Stimulated activated CD8-positive, alpha-beta memory T cell treated with anti-CD3 and anti-CD28 coated beads, Interleukin-12 subunit alpha, Interleukin-12 subunit beta, amount 100 ng/mL, for 1 hour (primary cell): ENCODE measurements at regions not wholly inside any gene's neighbourhood (a gene's known extent, or its start where the extent isn't known, plus 50 kb on each side); places are given as distances from the start of the nearest gene placed in this dataset.

Experiments
- DNase-seq: peaks from one replicate; pipeline ENCODE4 v3.0.0-alpha.2; 2020; ENCODE audit warnings: low read depth

DNA sequence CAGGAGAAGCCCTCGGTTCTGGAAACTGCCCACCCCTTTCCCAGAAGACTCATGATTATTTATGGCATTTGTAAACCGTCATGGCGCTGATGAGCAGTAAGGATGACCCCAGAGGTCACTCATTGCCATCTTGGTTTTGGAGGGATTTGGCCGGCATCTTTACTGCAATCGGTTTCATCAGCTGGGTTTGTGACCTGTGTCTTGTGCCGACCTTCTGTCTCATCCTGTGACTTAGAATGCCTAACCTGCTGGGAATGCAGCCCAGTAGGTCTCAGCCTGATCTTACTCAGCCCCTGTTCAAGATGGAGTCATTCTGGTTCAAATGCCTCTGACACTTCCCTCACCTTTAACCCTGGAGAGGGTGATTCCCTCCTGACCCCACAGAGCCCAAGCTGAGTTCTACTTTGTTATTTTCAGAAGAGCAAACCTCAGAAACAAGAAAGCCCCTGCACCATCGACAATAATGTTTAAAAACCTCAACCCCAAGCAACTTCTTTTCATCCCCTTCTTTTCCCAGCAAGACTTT lies 105.5 kb upstream of the SFSWAP start:
- no peak for DNase-seq

DNA sequence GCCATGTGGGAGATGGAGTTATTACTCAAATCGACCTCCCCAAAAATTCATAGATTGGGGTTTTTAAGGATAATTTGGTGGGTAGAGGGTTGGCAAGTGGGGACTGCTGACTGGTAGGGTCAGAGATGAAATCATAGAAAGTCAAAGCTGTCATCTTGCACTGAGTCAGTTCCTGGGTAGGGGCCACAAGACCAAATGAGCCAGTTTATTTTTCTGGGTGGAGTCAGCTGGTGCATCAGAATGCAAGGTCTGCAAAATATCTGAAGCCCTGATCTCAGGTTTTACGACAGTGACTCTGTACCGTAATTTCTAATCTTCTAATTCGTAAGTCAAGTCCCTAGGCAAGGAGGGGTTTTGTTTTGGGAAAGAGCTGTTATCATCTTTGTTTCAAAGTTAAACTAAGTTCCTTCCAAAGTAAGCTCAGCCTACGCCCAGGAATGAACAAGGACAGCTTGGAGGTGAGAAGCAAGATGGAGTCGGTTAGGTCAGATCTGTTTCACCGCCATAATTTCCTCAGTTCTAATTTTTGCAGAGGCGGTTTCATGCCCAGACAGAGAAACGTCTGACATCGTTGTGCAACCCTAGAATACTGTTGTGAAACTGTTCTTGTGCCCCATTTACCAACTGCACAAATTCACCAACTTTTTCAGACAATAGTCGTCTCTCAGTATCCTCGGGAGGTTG lies 104.5 kb upstream of the SFSWAP start:
- no peak for DNase-seq

DNA sequence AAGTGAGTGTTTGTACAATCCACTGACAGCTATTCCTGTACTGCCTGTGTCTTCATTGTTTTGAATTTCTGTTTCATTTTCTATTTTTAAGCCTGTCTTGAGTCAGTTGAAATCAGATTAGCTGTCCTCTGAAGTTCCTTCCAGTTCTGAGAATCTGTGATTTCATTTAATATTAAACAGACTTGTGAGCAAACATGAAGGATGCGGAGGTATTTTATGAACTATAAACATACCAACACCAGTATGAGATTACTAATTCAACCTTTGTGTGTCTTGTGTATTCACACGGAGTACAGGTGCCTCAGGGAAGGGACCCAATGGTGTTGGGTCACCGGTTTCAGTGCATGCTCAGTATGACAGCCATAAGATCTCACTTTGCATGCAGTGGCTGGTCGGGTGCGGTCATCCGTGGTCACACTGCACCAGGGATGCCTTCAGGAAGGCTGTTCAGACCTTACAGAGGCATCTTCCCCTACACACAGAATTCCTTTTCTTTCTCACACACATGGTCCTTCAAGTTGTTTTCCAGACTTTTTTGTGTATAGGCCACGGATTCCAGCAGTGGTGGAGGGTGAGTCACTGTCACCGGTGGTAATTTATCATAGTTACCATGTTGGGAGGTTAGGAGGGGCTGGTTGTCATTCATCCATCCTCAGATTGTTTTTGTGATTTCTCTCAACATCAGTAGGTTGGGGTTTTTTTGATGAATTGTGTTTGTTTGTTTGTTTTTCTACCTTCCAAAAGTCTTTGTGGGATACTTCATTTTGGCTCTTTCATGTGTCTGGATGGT lies 103.0 kb upstream of the SFSWAP start:
- DNase-seq: no peak

DNA sequence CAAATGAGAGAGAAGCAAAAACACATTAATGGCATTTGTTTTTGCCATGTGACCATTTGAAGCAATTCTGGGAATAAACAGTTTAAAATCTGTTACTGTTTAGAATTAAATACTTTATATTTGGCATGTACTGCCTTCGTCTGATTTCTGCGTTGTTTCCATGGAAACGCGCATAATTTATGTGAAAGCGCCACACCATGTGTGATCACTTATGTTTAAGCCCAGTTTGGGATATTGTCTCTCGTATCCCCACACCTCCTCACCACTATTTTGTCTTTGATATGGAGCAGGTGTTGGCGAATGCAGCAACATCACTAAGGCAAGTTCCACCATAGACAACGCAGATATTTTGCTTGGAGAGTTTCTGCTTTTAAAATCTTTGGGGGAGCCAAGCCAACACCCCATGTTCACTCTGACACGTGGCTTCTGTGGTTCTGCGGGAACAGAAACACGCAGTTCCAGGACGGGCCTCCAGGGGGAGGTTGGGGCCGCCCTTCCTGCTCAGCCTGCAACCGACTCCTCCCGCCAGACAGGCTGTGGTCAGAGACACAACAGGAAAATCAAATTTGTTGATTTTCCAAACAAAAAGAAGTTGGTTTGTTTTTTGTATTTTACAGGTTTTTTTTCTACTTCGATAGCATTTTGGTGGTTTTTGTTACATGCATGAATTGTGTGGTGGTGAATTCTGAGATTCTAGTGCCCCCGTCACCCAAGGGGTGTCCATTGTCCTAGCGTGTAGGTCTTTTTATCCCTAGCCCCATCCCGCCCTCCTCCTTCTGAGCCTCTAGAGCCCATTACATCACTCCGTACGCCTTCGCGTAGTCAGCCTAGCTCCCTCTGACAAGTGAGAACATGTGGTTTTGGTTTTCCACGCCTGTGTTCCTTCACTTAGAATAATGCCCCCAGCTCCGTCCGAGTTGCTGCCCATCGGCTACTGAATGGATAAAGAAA lies 101.9 kb upstream of the SFSWAP start:
- peak; percentile 29 for DNase-seq

DNA sequence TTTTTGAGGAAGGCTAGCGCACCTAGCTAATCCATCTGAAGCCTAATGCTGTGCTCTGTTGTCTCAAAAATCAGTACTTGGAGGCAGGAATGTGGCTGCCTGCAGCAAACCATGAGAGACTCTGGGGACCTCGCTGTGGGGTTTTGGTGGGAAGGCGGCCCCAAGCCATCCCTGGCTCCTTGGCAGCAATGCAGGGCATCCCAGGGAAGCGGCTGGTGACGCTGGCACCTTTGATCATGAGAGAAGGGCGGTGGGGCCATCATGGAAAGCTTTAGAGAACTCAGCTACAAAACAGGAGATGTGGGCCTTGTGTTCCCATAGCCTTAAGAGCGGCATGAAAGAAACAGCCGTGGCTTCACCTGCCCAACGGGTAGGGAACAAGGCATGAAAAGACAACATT lies 101.1 kb upstream of the SFSWAP start:
- DNase-seq: no peak

DNA sequence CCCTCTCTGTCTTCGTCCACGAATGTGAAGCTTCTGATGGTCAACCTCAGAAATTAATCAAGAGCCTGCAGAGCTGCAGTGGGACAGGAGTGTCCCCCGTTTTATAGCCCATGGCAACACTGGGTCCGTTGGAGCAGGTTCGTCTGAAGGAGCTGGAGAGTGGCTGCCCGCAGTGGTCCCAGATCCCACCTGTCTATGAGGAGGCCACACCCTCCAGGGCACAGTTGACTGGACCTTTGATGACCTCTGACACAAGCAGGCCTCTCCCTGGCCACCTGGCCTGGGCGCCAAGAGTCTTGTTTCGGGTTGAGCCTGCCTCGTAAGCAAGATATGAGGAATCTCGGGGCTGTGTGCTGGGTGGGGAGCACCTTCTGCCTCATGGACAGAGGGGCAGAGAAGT lies 100.7 kb upstream of the SFSWAP start:
- no peak for DNase-seq

DNA sequence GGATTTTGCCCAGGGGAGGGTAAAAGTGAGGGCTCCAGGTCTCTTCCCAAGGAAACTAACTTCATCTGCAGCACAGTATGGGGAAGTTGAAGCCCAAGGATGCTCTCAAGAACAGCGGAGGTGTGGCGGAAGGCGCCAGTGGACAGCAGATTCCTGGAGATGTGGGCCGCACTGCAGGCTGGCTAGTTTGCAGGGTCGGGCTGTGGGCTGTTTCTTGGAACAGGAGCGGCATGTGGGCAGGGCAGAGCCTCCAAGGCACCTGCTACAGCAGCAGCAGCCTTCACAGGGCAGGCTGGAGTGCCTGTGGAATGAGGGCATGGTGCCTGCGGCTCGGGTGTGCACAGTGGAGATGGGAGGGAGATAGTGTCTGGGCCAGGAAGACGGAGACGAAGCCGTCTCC lies 100.0 kb upstream of the SFSWAP start:
- DNase-seq: no peak

DNA sequence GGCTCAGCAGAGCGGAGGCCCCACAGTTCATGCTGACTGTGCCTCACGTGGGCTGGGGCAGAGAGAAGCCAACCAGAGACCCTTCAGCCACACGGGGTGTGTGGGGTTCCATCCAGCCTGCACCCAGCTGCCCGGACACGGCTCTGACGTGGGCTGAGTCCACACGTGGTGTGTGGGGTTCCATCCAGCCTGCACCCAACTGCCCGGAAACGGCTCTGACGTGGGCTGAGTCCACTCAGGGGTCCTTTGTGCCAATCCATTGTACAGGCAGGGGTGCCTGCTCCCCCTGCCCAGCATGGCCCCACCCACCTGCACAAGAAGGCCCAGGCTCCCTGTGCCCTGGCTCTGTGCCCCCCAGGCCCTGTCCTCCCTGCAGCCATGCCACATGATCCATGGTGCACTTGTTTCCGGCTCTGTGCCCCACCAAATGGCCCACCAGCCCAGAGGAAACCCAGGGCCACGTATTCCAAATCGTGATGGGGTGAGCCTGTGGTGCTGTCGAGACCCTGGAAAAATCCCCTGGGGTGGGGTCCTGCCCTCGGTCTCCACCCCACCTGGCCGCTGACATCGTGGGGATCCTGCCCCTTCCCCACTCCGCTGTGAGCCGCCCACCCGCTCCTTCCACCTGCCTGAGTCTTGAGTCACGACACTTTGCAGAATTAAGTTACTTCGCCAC lies 99.3 kb upstream of the SFSWAP start:
- DNase-seq: no peak

DNA sequence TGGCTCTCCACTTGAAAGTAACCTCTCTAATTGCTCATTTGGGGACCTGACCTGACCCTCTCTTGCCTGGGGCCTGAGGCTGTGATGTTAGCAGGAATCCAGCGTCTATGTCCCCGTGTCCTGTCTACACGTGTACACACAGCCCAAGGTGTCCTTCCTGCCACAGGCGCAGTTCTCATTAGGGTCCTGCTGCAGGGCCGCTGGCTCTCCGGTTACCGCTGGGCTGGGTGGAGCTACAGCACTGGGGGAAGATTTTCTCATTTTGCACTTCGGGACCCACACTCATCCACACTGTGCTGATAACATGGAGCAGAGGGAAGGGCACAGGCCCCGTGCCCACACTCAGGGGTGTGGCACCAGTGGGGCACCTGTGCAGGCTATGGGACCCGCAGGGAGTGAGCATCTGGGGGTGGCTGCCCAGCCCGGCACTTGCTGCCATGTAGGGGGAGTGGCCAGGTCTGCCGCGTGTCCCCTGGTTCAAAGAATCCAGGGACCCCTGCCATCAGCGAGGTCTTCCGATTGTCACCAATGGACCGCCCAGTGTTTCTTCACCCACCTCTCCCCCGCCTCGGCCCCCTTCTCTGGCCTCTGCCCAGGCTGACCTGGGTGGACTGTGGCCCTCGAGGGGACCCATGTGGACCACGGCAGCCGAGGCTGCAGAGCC lies 98.7 kb upstream of the SFSWAP start:
- DNase-seq: no peak

DNA sequence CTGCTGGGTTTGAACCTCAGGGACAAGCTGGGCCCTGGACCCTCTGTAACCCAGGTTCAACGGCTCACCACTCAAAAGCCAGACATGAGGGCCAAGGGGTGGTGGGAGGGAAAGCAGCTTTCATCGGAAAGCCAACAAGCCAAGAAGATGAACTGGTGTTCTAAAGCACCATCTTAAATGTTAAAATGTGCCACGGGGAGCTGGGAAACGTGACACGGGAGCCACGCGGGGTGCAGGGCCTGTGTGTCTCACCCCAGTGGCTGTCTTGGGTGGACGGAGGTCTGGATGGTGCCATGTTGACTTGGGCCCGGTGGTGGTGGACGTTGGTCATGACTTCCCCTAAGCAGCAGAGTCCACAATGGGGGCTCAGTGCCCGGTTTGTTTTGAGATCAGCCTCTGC lies 97.7 kb upstream of the SFSWAP start:
- DNase-seq: no peak

DNA sequence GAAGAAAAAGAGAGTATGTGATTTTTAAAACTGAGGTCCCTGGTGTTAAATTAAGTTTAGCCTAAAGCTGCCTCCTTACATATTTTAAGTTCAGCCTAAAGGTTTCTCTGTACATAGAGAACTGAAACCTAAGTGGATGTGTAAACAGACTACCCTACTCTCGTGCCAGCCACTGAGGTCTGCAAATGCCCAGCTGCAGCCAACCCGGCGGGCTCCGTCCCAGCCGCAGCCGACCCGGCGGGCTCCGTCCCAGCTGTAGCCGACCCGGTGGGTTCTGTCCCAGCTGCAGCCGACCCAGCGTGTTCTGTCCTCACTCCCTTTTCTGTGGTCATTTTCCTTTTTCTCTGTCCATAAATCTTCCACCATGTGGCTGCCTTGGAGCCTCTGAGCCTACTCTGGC lies 97.2 kb upstream of the SFSWAP start:
- no peak for DNase-seq

DNA sequence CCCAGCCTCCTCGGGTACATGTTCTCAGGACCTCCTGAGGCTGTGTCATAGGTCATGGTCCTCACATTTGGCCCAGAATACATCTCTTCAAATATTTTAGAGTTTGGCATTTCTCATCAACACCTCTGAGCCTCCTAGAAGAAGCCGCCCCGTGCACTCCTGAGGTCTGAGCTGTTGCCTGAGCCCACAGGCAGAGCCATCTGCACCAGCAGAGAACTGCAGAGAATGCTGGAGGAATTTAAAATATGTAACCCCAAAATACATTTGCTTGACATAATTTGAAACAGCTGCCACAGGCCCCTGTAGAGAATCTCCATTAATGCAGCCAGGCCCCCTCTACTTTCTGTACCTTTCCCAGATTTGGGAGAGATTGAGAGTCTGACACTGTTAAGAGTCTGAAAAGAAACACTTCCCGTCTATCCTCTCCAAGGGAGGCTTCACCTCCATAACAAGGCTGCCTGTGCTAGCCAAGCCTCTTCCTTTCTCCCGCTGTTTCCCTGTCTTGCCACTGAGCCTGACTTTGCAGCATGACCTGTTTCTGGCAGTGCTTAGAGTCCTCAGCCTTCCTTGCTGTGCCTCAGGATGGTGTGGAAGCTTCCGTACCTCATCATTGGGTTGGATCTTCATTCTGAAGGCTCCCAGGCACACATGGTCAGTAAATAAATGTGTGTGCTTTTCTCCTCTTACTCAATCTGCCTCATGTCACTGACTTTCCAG lies 95.4 kb upstream of the SFSWAP start:
- DNase-seq: no peak

DNA sequence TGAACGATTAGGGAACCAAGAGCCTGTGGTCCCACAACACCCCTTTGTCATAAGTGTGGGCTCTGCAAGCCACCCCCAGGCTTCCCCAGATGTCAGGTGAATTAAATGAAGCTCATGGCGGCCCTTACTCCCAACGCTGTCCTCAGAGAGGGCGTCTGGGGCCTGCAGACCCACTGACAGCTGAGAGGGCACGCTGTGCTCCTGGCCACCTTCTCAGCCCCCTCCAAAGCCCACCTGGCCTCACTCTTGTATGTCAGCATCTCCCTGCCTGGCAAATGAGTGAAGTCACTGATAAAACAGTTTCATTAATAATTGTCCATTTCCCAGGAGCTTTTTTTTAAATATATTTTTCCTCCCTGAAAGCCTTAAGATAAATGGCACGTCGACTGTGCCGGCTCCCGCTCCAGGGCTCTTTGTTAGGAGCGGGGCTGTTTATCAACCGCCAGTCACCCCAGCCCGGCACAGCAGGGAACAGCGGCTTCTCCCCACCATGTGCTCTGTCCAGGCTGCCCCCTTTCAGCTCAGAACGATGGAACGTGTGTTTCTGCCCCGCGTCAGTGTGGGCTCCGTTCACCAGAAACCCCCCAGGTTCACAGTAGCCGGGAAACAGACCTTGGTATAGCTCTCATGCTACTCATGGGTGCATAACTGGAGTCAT lies 94.7 kb upstream of the SFSWAP start:
- DNase-seq: no peak

DNA sequence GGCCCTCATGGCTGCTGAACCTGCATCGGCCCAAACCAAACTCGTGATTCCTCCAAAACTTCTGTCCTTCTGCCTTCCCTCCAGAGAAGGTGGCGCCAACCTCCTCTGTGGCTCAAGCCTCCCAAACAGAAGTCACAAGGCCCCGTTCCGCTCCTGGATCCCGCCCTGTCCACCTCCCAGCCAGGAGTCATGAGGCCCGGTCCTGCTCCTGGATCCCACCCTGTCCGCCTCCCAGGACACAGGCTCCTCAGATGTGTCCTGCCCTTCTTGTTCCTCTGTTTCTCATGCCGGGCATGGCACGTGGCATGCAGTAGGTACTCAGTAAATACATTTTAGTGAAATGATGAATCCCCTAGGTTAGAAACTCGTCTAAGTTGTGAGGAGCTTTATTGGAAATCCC lies 94.2 kb upstream of the SFSWAP start:
- no peak for DNase-seq

DNA sequence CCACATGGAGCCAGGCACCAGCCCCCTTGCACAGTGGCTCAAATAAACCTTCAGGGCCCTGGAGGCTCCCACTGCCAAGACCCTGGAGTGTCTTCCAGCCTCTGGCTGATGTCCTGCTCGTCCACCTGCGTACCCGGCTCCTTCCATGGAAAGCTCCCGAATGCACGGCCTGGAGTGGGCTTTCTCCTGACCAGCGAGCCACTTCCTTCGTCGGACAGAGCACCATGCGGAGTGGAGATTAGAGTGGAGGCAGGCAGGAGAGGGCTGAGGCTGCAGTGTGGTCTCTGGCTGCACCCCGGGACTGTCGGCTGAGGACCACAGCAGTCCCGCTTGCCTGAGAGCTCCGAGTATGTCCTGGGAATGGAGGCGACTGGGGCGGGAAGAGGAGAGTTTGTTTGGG lies 93.7 kb upstream of the SFSWAP start:
- DNase-seq: no peak

DNA sequence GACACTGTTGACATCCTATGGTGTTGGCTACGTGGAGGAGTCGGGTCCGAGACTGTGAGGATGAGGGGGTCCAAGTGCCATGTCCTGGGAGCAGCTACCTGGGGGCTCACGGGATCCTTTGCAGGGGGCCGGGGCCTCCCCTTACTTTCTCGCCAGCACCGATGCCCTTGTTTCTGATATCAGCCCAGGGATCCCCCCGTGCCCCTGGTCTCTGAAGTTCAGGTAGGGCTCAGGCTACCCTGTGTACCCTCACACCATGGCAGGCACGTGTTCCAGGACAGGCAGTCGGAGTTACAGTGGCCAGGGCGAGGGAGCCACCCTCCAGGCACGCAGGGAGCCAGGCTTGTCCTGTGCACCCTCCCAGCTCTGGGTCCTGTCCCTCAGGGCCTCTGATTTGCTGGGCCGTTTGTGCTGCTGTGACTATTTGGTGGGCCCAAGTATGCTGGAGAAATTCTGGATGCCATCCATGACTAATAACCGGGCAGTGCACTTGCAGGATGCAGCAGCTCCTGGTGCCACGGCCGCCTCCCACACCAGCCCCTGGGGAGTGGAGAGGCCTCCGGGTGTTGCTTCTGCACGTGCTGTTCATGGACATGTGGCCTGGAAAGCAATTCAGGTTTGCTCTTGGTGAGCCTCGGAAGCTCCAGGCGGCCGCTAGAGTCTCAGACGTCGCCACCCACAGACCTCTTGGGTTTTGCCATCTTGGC lies 93.1 kb upstream of the SFSWAP start:
- no peak for DNase-seq

DNA sequence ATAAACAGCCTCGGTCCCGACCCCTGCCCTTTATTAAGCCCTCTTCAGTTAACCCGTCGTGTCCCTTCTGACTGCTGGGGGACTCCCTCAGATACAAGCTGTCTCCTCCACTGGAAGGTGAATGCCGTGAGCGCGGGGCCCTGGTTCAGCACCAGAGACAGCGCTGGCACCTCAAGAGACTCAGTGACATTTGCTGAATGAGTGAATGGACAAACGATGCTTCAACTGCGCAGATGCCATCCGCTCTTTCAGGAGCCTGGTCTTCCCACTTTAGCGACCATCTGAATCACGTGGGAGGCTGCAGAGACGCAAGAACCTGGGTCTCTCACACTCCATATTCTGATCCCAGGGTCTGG lies 92.6 kb upstream of the SFSWAP start:
- no peak for DNase-seq

DNA sequence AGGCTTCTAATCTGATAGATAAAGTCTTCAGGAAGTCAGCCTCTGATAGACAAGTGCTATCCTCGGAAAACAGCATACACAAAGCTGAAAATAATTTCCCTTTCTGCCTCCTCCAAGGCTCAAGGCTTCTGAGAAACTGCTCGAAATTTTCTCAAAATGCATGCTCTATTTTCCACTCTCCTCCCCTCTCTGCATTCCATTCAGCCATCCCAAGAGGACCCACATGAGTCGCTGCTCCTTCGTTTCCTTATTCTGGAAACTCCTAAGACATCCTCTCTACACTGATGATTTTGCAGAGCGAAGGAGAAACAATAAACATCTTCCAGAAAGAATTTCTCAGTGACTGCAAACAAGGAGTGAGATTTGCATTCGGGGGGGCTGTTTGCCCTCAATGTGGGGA lies 92.2 kb upstream of the SFSWAP start:
- no peak for DNase-seq

DNA sequence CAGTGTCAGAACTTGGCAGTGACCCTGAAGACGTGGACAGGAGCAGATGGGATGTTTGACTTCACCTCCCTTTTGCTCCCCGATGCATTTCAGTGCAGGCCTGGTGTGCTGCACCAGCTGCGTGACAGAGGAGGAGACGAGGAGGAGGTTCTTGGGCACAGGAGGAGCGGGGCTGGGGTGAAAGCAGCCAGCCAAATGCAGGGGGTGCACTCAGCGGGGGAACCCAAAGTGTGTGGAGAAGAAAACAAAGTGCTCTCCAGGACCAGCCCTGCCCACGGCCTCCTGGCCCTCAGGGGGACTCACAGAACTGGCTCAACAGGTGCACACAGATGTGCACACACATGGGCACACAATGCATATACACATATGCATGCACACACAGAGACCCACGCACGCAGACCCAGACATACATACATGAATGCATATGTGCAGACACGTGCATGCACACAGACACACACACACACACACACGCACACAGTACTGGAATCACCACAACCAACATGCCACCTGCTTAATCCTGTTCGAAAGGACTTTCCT lies 91.7 kb upstream of the SFSWAP start:
- no peak for DNase-seq
